Transverse colon (tissue), 4 donors: ENCODE measurements at regions not wholly inside any gene's neighbourhood (a gene's known extent, or its start where the extent isn't known, plus 50 kb on each side); places are given as distances from the start of the nearest gene placed in this dataset.

ENCODE experiments used
- DNase-seq: peaks from one replicate; pipeline ENCODE4 v3.0.0-alpha.2; 2019
- H3K27ac ChIP-seq, 4 donors: fragments of 200-600 bp; sonication (generic); 2 replicates each; pipeline ENCODE4 v1.5.1; 2016 to 2018; ENCODE audit warnings: inconsistent platforms in 4 of 4
- H3K27me3 ChIP-seq: fragments of 200-600 bp; sonication (generic); 2 replicates; pipeline ENCODE4 v1.5.1; 2017; ENCODE audit warnings: inconsistent platforms
- H3K36me3 ChIP-seq, 4 donors: fragments of 200-600 bp; sonication (generic); 2 replicates each; pipeline ENCODE4 v1.5.1; 2017 to 2019; ENCODE audit warnings: inconsistent platforms in 4 of 4
- H3K4me1 ChIP-seq, 4 donors: fragments of 200-600 bp; sonication (generic); 2 replicates each; pipeline ENCODE4 v1.5.1; 2017 to 2020; ENCODE audit warnings: inconsistent platforms in 4 of 4
- H3K4me3 ChIP-seq, 4 donors: fragments of 200-600 bp; sonication (generic); 1 replicate in 1 of 4; 2 replicates in 3 of 4; pipeline versions ENCODE4 v1.5.1 to v1.6.1; 2017 to 2019; ENCODE audit warnings: inconsistent platforms in 4 of 4
- H3K9me3 ChIP-seq, 2 donors: fragments of 200-600 bp; sonication (generic); 2 replicates each; pipeline ENCODE4 v1.5.1; 2017 to 2019; ENCODE audit warnings: inconsistent platforms in 2 of 2
- EP300 ChIP-seq: sonication (generic); formaldehyde crosslinking; IDR thresholded peaks from one replicate; pipeline ENCODE4 v1.6.1; 2017; ENCODE audit warnings: antibody characterized with exemption, low read depth
- POLR2A ChIP-seq: fragments of 450-650 bp; IDR thresholded peaks from one replicate; pipeline ENCODE4 v1.6.1; 2016; ENCODE audit warnings: antibody characterized with exemption, mild to moderate bottlenecking, moderate library complexity
- POLR2AphosphoS5 ChIP-seq, 3 donors: sonication (generic); formaldehyde crosslinking; IDR thresholded peaks; one replicate each; pipeline ENCODE4 v1.6.1; 2016; ENCODE audit warnings: antibody characterized with exemption in 3 of 3
- WGBS, 2 donors: methylation state at CpG; one replicate each; pipeline ENCODE4 v1.1.5; 2018; ENCODE audit warnings: low coverage in 1 of 2; 5-methylcytosine and 5-hydroxymethylcytosine counted together
- in situ Hi-C, 4 donors: fragments of 200-750 bp; cut with MboI; loops; one replicate each; pipeline versions ENCODE4 v1.15.0 to v1.15.1; 2017; ENCODE audit warnings: low sequenced_read_pairs in 3 of 4, low pct_ligation_motif_present in 1 of 4, low pct_unique_long_range_greater_than_20kb in 1 of 4
- intact Hi-C: fragments of 100-400 bp; cut with DNase I; formaldehyde crosslinking; loops from one replicate; pipeline ENCODE4 v1.15.1; 2023; ENCODE audit warnings: low total_unique reads
- TF ChIP-seq, protein P1 (sequence below), 5 experiments: fragments of 200-600 bp in 3 of 5; fragments of 450-650 bp in 2 of 5; sonication (generic) in 3 of 5; IDR thresholded peaks; 1 replicate in 2 of 5; 2 replicates in 3 of 5; pipeline ENCODE4 v1.5.1; 2016 to 2017; ENCODE audit warnings: antibody characterized with exemption in 5 of 5, inconsistent platforms in 3 of 5, mild to moderate bottlenecking in 2 of 5, moderate library complexity in 1 of 5

GRCh38 chr7:26090927-26091519 lies 61.0 kb upstream of the NFE2L3 start:
- peaks cover 0 to 7% (median 2%) of the 10 kb centered on the region in 4 donors for H3K4me1 ChIP-seq
- H3K27ac ChIP-seq, result no peak overlapping the region
- H3K4me3 ChIP-seq, result no peak overlapping the region
- intact Hi-C loops (loop anchor here (10.0 kb wide), 1 partner anchor 274 kb away; no protein-coding TSS in a partner anchor), in situ Hi-C loops (loop anchor here (5.0 to 25.0 kb wide), 4 partner anchors 104 to 571 kb away; no protein-coding TSS in a partner anchor)
- WGBS, 2 donors, result 7% methylated on average over 5 to 6 of the region's 6 CpGs
- H3K9me3 ChIP-seq, result no peaks in the 10 kb centered on the region
- DNase-seq, result no peak
- H3K36me3 ChIP-seq, result no peaks in the 10 kb centered on the region
- no peaks in the 10 kb centered on the region for H3K27me3 ChIP-seq
- TF ChIP-seq POLR2AphosphoS5 (IDR thresholded peaks at IDR 0.05), result no peak
- TF ChIP-seq POLR2A, result no peak
- no peak for TF ChIP-seq EP300
- TF ChIP-seq, protein P1, sequence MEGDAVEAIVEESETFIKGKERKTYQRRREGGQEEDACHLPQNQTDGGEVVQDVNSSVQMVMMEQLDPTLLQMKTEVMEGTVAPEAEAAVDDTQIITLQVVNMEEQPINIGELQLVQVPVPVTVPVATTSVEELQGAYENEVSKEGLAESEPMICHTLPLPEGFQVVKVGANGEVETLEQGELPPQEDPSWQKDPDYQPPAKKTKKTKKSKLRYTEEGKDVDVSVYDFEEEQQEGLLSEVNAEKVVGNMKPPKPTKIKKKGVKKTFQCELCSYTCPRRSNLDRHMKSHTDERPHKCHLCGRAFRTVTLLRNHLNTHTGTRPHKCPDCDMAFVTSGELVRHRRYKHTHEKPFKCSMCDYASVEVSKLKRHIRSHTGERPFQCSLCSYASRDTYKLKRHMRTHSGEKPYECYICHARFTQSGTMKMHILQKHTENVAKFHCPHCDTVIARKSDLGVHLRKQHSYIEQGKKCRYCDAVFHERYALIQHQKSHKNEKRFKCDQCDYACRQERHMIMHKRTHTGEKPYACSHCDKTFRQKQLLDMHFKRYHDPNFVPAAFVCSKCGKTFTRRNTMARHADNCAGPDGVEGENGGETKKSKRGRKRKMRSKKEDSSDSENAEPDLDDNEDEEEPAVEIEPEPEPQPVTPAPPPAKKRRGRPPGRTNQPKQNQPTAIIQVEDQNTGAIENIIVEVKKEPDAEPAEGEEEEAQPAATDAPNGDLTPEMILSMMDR (IDR thresholded peaks at IDR 0.05), result peak; percentile 57 to 78 (median 61)

GRCh38 chr7:26091933-26092332 lies 60.1 kb upstream of the NFE2L3 start:
- intact Hi-C loops (loop anchor here (10.0 kb wide), 1 partner anchor 273 kb away; no protein-coding TSS in a partner anchor), in situ Hi-C loops (loop anchor here (5.0 to 25.0 kb wide), 4 partner anchors 103 to 570 kb away; no protein-coding TSS in a partner anchor)
- no peaks in the 10 kb centered on the region for H3K27me3 ChIP-seq
- DNase-seq, result no peak
- H3K4me3 ChIP-seq, result no peak overlapping the region
- WGBS, 2 donors, result 54 to 60% methylated on average over 4 of the region's 4 CpGs
- H3K9me3 ChIP-seq, result no peaks in the 10 kb centered on the region
- no peak overlapping the region for H3K27ac ChIP-seq
- H3K36me3 ChIP-seq, result no peaks in the 10 kb centered on the region
- peaks cover 0 to 7% (median 2%) of the 10 kb centered on the region in 4 donors for H3K4me1 ChIP-seq
- TF ChIP-seq EP300, result no peak
- TF ChIP-seq, protein P1 (IDR thresholded peaks at IDR 0.05), result no peak
- no peak for TF ChIP-seq POLR2A
- TF ChIP-seq POLR2AphosphoS5 (IDR thresholded peaks at IDR 0.05), result no peak

DNA sequence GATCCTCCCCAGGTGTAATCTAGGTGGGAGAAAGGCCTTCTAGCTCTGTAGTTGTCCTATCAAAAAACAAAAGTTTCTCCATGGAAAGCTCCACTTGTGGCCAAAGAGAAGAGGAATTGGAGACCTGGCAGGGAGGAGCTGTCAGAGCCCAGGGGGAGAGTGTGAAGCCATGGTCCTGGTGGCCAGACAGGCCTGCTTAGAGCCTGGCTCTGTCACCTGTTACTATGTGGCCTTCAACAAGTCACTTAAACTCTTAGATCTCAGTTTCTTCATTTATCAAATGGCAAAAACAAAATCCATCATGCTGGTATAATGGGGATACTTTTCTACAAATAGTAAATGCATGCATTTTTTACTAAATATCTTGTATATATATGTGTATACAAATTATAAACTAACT lies 59.0 kb upstream of the NFE2L3 start:
- Histone ChIP-seq H3K27me3 (no peaks in the 10 kb centered on the region), H3K36me3 (no peaks in the 10 kb centered on the region), H3K27ac (no peak overlapping the region), H3K9me3 (no peaks in the 10 kb centered on the region), H3K4me3 (no peak overlapping the region), H3K4me1 (peaks cover 0 to 7% (median 2%) of the 10 kb centered on the region in 4 donors)
- TF ChIP-seq EP300, result no peak
- TF ChIP-seq POLR2AphosphoS5 (IDR thresholded peaks at IDR 0.05), result no peak
- no peak for TF ChIP-seq POLR2A
- TF ChIP-seq, protein P1 (IDR thresholded peaks at IDR 0.05), result no peak
- no peak for DNase-seq
- intact Hi-C loops (loop anchor here (10.0 kb wide), 1 partner anchor 272 kb away; no protein-coding TSS in a partner anchor), in situ Hi-C loops (loop anchor here (5.0 to 25.0 kb wide), 4 partner anchors 102 to 569 kb away; no protein-coding TSS in a partner anchor)

- TF ChIP-seq POLR2AphosphoS5 (IDR thresholded peaks at IDR 0.05) (no peak), POLR2A (no peak)
- TF ChIP-seq, protein P1 (IDR thresholded peaks at IDR 0.05), result no peak
- intact Hi-C loops (loop anchor here (10.0 kb wide), 1 partner anchor 269 kb away; no protein-coding TSS in a partner anchor), in situ Hi-C loops (loop anchor here (10.0 to 25.0 kb wide), 3 partner anchors 99 to 566 kb away; no protein-coding TSS in a partner anchor)
- WGBS, 2 donors, result 81 to 94% methylated on average over 3 of the region's 3 CpGs
- no peaks in the 10 kb centered on the region for H3K36me3 ChIP-seq
- H3K27me3 ChIP-seq, result no peaks in the 10 kb centered on the region
- no peak overlapping the region for H3K4me3 ChIP-seq
- H3K27ac ChIP-seq, result no peak overlapping the region
- no peaks in the 10 kb centered on the region for H3K9me3 ChIP-seq
- no peak for DNase-seq
- H3K4me1 ChIP-seq, result peaks cover 0 to 2% (median under 1%) of the 10 kb centered on the region in 4 donors
These were observed 55.9 kb upstream of the NFE2L3 start for GRCh38 chr7:26096136-26096535.
